ENCODE measurements at regions not wholly inside any gene's neighbourhood (a gene's known extent, or its start where the extent isn't known, plus 50 kb on each side); places are given as distances from the start of the nearest gene placed in this dataset.

DNA sequence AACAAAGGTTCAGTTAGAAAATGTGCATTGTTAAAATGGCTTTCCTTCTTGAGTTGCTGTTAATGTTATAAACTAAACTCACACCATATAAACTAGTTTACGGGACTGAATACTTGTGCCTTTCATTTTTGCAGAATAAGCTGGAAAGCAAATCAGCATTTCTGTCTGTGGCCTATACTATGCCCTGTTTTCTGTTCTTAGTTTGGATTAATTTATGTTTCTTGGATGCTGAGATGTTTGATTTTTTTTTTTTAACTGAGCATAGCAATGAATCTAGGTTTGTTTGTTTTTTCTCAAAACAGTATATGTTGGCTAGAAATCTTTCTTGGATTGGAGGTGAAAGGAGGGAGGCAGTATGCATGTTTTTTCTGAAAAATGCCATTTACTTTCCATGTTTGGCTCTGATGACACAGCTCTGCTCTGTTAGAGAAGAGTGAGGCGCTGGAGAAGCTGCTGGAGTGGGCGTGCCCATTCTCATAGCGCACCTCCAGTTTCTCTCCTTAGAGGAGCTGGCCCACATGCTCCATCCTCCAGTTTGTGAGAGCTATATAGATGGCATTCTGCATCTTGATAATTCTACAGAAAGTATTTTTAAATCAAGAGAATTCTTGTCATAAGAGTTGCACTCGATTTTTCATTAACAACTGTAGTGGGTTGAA is 423.6 kb upstream of the TPM1 start:
- TF ChIP-seq, protein P1, sequence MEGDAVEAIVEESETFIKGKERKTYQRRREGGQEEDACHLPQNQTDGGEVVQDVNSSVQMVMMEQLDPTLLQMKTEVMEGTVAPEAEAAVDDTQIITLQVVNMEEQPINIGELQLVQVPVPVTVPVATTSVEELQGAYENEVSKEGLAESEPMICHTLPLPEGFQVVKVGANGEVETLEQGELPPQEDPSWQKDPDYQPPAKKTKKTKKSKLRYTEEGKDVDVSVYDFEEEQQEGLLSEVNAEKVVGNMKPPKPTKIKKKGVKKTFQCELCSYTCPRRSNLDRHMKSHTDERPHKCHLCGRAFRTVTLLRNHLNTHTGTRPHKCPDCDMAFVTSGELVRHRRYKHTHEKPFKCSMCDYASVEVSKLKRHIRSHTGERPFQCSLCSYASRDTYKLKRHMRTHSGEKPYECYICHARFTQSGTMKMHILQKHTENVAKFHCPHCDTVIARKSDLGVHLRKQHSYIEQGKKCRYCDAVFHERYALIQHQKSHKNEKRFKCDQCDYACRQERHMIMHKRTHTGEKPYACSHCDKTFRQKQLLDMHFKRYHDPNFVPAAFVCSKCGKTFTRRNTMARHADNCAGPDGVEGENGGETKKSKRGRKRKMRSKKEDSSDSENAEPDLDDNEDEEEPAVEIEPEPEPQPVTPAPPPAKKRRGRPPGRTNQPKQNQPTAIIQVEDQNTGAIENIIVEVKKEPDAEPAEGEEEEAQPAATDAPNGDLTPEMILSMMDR (conservative IDR thresholded peaks at IDR 0.05 in 1 of 2, IDR thresholded peaks at IDR 0.05 in 1 of 2; ENCODE audit: low read depth in 1 of 2, low read length in 2 of 2): no peak
- no peak for TF ChIP-seq EZH2 (IDR thresholded peaks at IDR 0.05; ENCODE audit: low read length, missing control alignments)

All from fibroblast of lung (primary cell).